SK-N-SH (cell line): ENCODE measurements at regions not wholly inside any gene's neighbourhood (a gene's known extent, or its start where the extent isn't known, plus 50 kb on each side); places are given as distances from the start of the nearest gene placed in this dataset.

Experiments
- CTCF ChIA-PET: fragments of 300-600, 350-600 bp; formaldehyde crosslinking; extraction: SDS; loops from one replicate; lab custom pipeline; 2021; lab: Yijun Ruan, JAX
- POLR2A ChIA-PET: fragments of 350-600 bp; sonication (Branson Sonifier 250); formaldehyde crosslinking; extraction: SDS; loops from one replicate; lab custom pipeline; 2020; ENCODE audit warnings: antibody characterized with exemption, inconsistent platforms; lab: Yijun Ruan, JAX
- DNase-seq: peaks from one replicate; pipeline ENCODE4 v3.0.0; 2012
- H2AFZ ChIP-seq: fragments of 200-600 bp; sonication (generic); 2 replicates; pipeline ENCODE4 v1.8.1; 2016; ENCODE audit warnings: antibody characterized with exemption, mild to moderate bottlenecking, low read depth
- H3F3A ChIP-seq: fragments of 200-600 bp; sonication (generic); replicated peaks from 2 replicates; pipeline ENCODE3; 2016; ENCODE audit warnings: antibody characterized with exemption, mild to moderate bottlenecking; ENCODE audit not compliant: insufficient read depth
- H3K27ac ChIP-seq, 2 experiments: fragments of 200-500 bp in 1 of 2; fragments of 200-600 bp in 1 of 2; sonication (Bioruptor generic) in 1 of 2; sonication (generic), shearing (Covaris generic) in 1 of 2; 2 replicates each; pipeline versions ENCODE4 v1.5.1 to v1.6.1; 2014 to 2016; ENCODE audit warnings: low read depth in 2 of 2, inconsistent platforms in 1 of 2, low read length in 1 of 2, mild to moderate bottlenecking in 1 of 2, mixed read lengths in 1 of 2
- H3K27me3 ChIP-seq: fragments of 200-600 bp; sonication (generic), shearing (Covaris generic); 2 replicates; pipeline ENCODE4 v1.6.1; 2016; ENCODE audit warnings: mixed run types; ENCODE audit not compliant: insufficient read depth
- H3K36me3 ChIP-seq, 2 experiments: fragments of 200-500 bp in 1 of 2; fragments of 200-600 bp in 1 of 2; sonication (Bioruptor generic) in 1 of 2; sonication (generic) in 1 of 2; replicated peaks in 1 of 2; 2 replicates each; pipeline versions ENCODE3 to v1.5.1; 2014 to 2016; ENCODE audit warnings: low read length in 1 of 2, mild to moderate bottlenecking in 1 of 2; ENCODE audit not compliant: insufficient read depth in 2 of 2, control insufficient read depth in 1 of 2
- H3K4me1 ChIP-seq, 2 experiments: fragments of 200-500 bp in 1 of 2; fragments of 200-600 bp in 1 of 2; sonication (Bioruptor generic) in 1 of 2; sonication (generic), shearing (Covaris generic) in 1 of 2; 2 replicates each; pipeline versions ENCODE4 v1.5.1 to v1.6.1; 2014 to 2016; ENCODE audit warnings: low read depth in 1 of 2, low read length in 1 of 2, mixed run types in 1 of 2; ENCODE audit not compliant: insufficient read depth in 2 of 2, control insufficient read depth in 1 of 2
- H3K4me2 ChIP-seq: fragments of 200-600 bp; sonication (generic), shearing (Covaris generic); 2 replicates; pipeline ENCODE4 v1.6.1; 2017; ENCODE audit warnings: mixed run types
- H3K4me3 ChIP-seq, 2 experiments: fragments of 200-500 bp in 1 of 2; fragments of 200-600 bp in 1 of 2; sonication (Bioruptor generic) in 1 of 2; sonication (generic), shearing (Covaris generic) in 1 of 2; 2 replicates each; pipeline versions ENCODE4 v1.5.1 to v1.8.1; 2014 to 2016; ENCODE audit warnings: low read depth in 2 of 2, inconsistent platforms in 1 of 2, low read length in 1 of 2, mild to moderate bottlenecking in 1 of 2, mixed read lengths in 1 of 2, moderate library complexity in 1 of 2
- H3K79me2 ChIP-seq: fragments of 200-600 bp; sonication (generic); 2 replicates; pipeline ENCODE4 v1.8.1; 2017; ENCODE audit warnings: mild to moderate bottlenecking; ENCODE audit not compliant: insufficient read depth
- H3K9ac ChIP-seq: fragments of 200-600 bp; sonication (generic); 2 replicates; pipeline ENCODE4 v1.6.1; 2017; ENCODE audit warnings: mixed run types
- H3K9me2 ChIP-seq: fragments of 200-600 bp; sonication (generic); 2 replicates; pipeline ENCODE4 v1.6.1; 2017; ENCODE audit warnings: mixed run types
- H3K9me3 ChIP-seq: fragments of 200-600 bp; sonication (generic); 2 replicates; pipeline ENCODE4 v1.6.1; 2017; ENCODE audit warnings: mixed run types, mild to moderate bottlenecking, moderate library complexity
- H4K20me1 ChIP-seq: fragments of 200-600 bp; sonication (generic); 2 replicates; pipeline ENCODE4 v1.6.1; 2017; ENCODE audit warnings: mild to moderate bottlenecking, mixed run types; ENCODE audit not compliant: insufficient read depth
- CTCF ChIP-seq: fragments of 200-600 bp; sonication (generic); IDR thresholded peaks from 2 replicates; pipeline ENCODE4 v1.6.1; 2017; ENCODE audit warnings: antibody characterized with exemption, mild to moderate bottlenecking, moderate library complexity
- ELF1 ChIP-seq: IDR thresholded peaks from 2 replicates; pipeline ENCODE4 v1.4.0; 2012
- FOXM1 ChIP-seq: IDR thresholded peaks from 2 replicates; pipeline ENCODE4 v1.4.0; 2012; ENCODE audit warnings: low read depth, mild to moderate bottlenecking
- JUND ChIP-seq: IDR thresholded peaks from 2 replicates; pipeline ENCODE4 v1.4.0; 2012
- NFIC ChIP-seq: IDR thresholded peaks from 2 replicates; pipeline ENCODE4 v1.4.0; 2012; ENCODE audit warnings: borderline replicate concordance
- NRF1 ChIP-seq: IDR thresholded peaks from 2 replicates; pipeline ENCODE4 v1.6.1; 2012; ENCODE audit warnings: low read depth, mild to moderate bottlenecking, low read length
- RAD21 ChIP-seq: IDR thresholded peaks from 2 replicates; pipeline ENCODE4 v1.6.1; 2012; ENCODE audit warnings: mild to moderate bottlenecking, low read length
- RCOR1 ChIP-seq: fragments of 150-350 bp; IDR thresholded peaks from 2 replicates; pipeline ENCODE4 v1.6.1; 2017; ENCODE audit warnings: antibody characterized with exemption, low read length
- RFX5 ChIP-seq: IDR thresholded peaks from 2 replicates; pipeline ENCODE4 v1.6.1; 2012; ENCODE audit warnings: mild to moderate bottlenecking, improper control_type of control experiment, low read length
- RXRA ChIP-seq: IDR thresholded peaks from 2 replicates; pipeline ENCODE4 v1.4.0; 2012; ENCODE audit warnings: low read depth, mild to moderate bottlenecking, borderline replicate concordance
- SIN3A ChIP-seq: IDR thresholded peaks from 2 replicates; pipeline ENCODE4 v1.6.1; 2012; ENCODE audit warnings: low read depth, mild to moderate bottlenecking, low read length, moderate library complexity, borderline replicate concordance
- SMC3 ChIP-seq: IDR thresholded peaks from 2 replicates; pipeline ENCODE4 v1.6.1; 2012; ENCODE audit warnings: low read depth, low read length, improper control_type of control experiment
- TAF1 ChIP-seq: IDR thresholded peaks from 2 replicates; pipeline ENCODE4 v1.6.1; 2012; ENCODE audit warnings: low read depth, mild to moderate bottlenecking, low read length, moderate library complexity, borderline replicate concordance
- TCF12 ChIP-seq: IDR thresholded peaks from 2 replicates; pipeline ENCODE4 v1.4.0; 2012
- TEAD4 ChIP-seq: IDR thresholded peaks from 2 replicates; pipeline ENCODE4 v1.4.0; 2012; ENCODE audit warnings: mild to moderate bottlenecking, borderline replicate concordance; ENCODE audit not compliant: insufficient read depth
- WGBS: methylation state at CpG from one replicate; pipeline ENCODE4 v1.1.6; 2017; ENCODE audit warnings: low lambda C conversion rate; 5-methylcytosine and 5-hydroxymethylcytosine counted together
- TF ChIP-seq, protein P1 (sequence below): fragments of 150-350 bp; IDR thresholded peaks from 2 replicates; pipeline ENCODE4 v1.6.1; 2016; ENCODE audit warnings: mild to moderate bottlenecking, low read depth, low read length
- TF ChIP-seq, protein P2 (sequence below): IDR thresholded peaks from 2 replicates; pipeline ENCODE4; 2012
- TF ChIP-seq, protein P3 (sequence below): IDR thresholded peaks from 2 replicates; pipeline ENCODE4 v1.4.0; 2012; ENCODE audit warnings: low read depth, borderline replicate concordance

DNA sequence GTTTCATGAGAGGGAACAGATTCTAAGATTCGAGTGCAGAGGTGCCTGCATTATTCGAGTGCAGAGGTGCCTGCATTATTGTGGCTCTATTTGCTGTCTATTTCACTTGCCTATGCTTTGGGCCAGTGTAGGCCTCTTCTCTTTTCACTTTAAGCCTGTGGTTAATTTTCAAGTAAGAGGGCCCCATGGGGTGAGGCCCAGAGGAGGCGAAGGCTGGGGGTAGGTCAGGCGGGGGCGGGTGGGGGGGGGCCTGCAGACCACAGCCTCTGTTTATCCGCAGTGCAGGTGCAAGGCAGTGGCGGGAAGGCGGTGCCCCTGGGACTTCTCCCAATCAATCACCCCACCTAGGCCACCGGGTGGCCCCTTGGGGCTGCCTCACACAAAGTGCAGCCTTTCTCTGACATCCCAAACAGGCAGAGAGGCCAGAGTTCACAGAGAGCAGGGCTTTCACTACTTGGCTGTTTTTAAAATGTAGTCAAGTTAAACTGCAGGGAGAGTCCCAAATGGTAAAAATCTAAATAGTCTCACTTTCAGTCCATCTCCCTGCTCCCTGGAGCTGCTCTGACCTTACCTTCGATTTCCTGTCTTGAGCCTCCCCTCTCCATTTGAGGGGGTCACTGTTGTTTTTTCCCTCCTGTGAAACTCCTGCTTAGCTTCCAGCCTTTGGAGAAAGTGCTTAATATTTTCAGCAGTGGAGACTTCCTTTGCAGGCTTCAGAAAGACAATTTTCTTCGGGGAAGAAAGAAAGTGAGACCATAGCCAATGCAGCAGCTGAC, 249.0 kb downstream of the DLEU7 start:
- Histone ChIP-seq H3K4me3 (no peak overlapping the region), H2AFZ (no peak overlapping the region), H3K9me2 (no peaks in the 10 kb centered on the region), H3K27ac (no peak overlapping the region), H3K79me2 (no peaks in the 10 kb centered on the region), H3K9ac (no peak overlapping the region), H3K4me2 (no peak overlapping the region), H4K20me1 (no peaks in the 10 kb centered on the region), H3K9me3 (no peaks in the 10 kb centered on the region), H3F3A (peaks cover 32% of the 10 kb centered on the region), H3K4me1 (peaks cover 17 to 19% of the 10 kb centered on the region in 2 experiments; a peak in 3 of 4 replicates), H3K27me3 (no peaks in the 10 kb centered on the region), H3K36me3 (peaks cover 0 to 6% of the 10 kb centered on the region in 2 experiments)
- WGBS = 94% methylated on average over 11 of the region's 11 CpGs
- POLR2A ChIA-PET = no interaction called here
- CTCF ChIA-PET = interaction anchor here (0.7 to 1.0 kb wide), 2 partner anchors 9 to 317 kb away, joined by 3 to 5 read pairs; no protein-coding TSS in a partner anchor
- DNase-seq = peak; percentile 27
- TF ChIP-seq JUND (no peak), NFIC (no peak), ELF1 (no peak), NRF1 (no peak), RAD21 (peak; percentile 42), SMC3 (peak; percentile 21; the same call in 1 of the 2 replicates)

- no peaks in the 10 kb centered on the region for H4K20me1 ChIP-seq
- CTCF ChIA-PET = interaction anchor here (0.7 to 1.6 kb wide), 4 partner anchors 10 to 619 kb away, joined by 3 to 5 read pairs (median 4); no protein-coding TSS in a partner anchor
- peaks cover 0 to 6% of the 10 kb centered on the region in 2 experiments for H3K36me3 ChIP-seq
- H3K9me3 ChIP-seq = no peaks in the 10 kb centered on the region
- H3F3A ChIP-seq = peaks cover 25% of the 10 kb centered on the region
- DNase-seq = no peak
- 78% methylated on average over 3 of the region's 3 CpGs for WGBS
- H3K4me1 ChIP-seq = peaks cover 13 to 19% of the 10 kb centered on the region in 2 experiments; a peak in 3 of 4 replicates
- H2AFZ ChIP-seq = no peak overlapping the region
- no peak overlapping the region for H3K9ac ChIP-seq
- no peaks in the 10 kb centered on the region for H3K9me2 ChIP-seq
- H3K27me3 ChIP-seq = no peaks in the 10 kb centered on the region
- H3K27ac ChIP-seq = no peak overlapping the region
- H3K79me2 ChIP-seq = no peaks in the 10 kb centered on the region
- H3K4me3 ChIP-seq = no peak overlapping the region
- TF ChIP-seq TCF12 (no peak), RCOR1 (no peak), CTCF (no peak), RFX5 (no peak), TEAD4 (no peak), RXRA (no peak), TAF1 (no peak), SIN3A (no peak), FOXM1 (no peak), ELF1 (no peak)
- TF ChIP-seq, protein P1, sequence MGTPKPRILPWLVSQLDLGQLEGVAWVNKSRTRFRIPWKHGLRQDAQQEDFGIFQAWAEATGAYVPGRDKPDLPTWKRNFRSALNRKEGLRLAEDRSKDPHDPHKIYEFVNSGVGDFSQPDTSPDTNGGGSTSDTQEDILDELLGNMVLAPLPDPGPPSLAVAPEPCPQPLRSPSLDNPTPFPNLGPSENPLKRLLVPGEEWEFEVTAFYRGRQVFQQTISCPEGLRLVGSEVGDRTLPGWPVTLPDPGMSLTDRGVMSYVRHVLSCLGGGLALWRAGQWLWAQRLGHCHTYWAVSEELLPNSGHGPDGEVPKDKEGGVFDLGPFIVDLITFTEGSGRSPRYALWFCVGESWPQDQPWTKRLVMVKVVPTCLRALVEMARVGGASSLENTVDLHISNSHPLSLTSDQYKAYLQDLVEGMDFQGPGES = no peak
- TF ChIP-seq, protein P2, sequence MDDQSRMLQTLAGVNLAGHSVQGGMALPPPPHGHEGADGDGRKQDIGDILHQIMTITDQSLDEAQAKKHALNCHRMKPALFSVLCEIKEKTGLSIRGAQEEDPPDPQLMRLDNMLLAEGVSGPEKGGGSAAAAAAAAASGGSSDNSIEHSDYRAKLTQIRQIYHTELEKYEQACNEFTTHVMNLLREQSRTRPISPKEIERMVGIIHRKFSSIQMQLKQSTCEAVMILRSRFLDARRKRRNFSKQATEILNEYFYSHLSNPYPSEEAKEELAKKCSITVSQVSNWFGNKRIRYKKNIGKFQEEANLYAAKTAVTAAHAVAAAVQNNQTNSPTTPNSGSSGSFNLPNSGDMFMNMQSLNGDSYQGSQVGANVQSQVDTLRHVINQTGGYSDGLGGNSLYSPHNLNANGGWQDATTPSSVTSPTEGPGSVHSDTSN = no peak
- TF ChIP-seq, protein P3, sequence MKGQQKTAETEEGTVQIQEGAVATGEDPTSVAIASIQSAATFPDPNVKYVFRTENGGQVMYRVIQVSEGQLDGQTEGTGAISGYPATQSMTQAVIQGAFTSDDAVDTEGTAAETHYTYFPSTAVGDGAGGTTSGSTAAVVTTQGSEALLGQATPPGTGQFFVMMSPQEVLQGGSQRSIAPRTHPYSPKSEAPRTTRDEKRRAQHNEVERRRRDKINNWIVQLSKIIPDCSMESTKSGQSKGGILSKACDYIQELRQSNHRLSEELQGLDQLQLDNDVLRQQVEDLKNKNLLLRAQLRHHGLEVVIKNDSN = no peak
- H3K4me2 ChIP-seq = no peak overlapping the region
- POLR2A ChIA-PET = no interaction called here
Measured at GRCh38 chr13:50595196-50595595, 248.3 kb downstream of the DLEU7 start.
